Thoracic aorta (tissue), 2 donors: ENCODE measurements at regions not wholly inside any gene's neighbourhood (a gene's known extent, or its start where the extent isn't known, plus 50 kb on each side); places are given as distances from the start of the nearest gene placed in this dataset.

Source experiments
- ATAC-seq: fragments of 150-250 bp; one replicate; pipeline ENCODE4 v1.8.0; 2017; ENCODE audit warnings: low read depth; ENCODE audit not compliant: insufficient number of reproducible peaks, low FRiP score
- DNase-seq: peaks from one replicate; pipeline ENCODE4 v3.0.0-alpha.2; 2020; ENCODE audit warnings: low spot score
- H3K27ac ChIP-seq, 2 donors: fragments of 200-600 bp; sonication (generic); 1 replicate in 1 of 2; 2 replicates in 1 of 2; pipeline ENCODE4 v1.5.1; 2016; ENCODE audit warnings: mild to moderate bottlenecking in 2 of 2, moderate library complexity in 2 of 2
- H3K27me3 ChIP-seq: fragments of 200-600 bp; sonication (generic); replicated peaks from 2 replicates; pipeline ENCODE4 v1.6.0; 2016; ENCODE audit warnings: mild to moderate bottlenecking; ENCODE audit not compliant: insufficient read depth
- H3K36me3 ChIP-seq: fragments of 200-600 bp; sonication (generic); one replicate; pipeline ENCODE4 v1.5.1; 2016
- H3K4me1 ChIP-seq, 2 donors: fragments of 200-600 bp; sonication (generic); 1 replicate in 1 of 2; 2 replicates in 1 of 2; pipeline versions ENCODE4 v1.5.1 to v1.6.0; 2016; ENCODE audit warnings: low read depth in 2 of 2, mild to moderate bottlenecking in 1 of 2; ENCODE audit not compliant: control insufficient read depth in 1 of 2
- H3K4me3 ChIP-seq: fragments of 200-600 bp; sonication (generic); 2 replicates; pipeline ENCODE4 v1.5.1; 2016; ENCODE audit warnings: mild to moderate bottlenecking
- H3K9me3 ChIP-seq: fragments of 200-600 bp; sonication (generic); 2 replicates; pipeline ENCODE4 v1.5.1; 2016
- TF ChIP-seq, protein P1 (sequence below): fragments of 200-600 bp; sonication (generic); IDR thresholded peaks from one replicate; pipeline ENCODE4 v1.5.1; 2019; ENCODE audit warnings: antibody characterized with exemption

DNA sequence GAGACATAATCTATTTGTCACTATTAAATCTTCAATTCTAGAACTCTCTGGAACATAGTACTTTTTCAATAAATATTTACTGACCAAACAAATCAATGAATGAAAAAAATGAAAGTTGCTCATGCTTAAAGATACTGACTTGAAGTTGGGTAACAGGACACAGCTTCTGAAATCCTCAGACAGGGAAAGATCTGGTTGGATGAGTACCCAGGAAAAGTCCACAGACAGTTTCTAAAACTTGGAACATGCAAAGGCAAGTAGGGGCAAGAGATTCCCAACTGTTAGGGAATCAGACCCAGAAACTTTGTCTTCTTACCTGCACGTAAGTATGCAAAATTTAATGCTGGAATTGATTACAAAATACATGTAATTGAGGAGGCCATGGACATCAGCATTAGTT is 366.2 kb downstream of the ACTL7B start:
- no peak for DNase-seq
- H3K4me1 ChIP-seq = no peaks in the 10 kb centered on the region
- no peak overlapping the region for H3K4me3 ChIP-seq
- H3K9me3 ChIP-seq = no peaks in the 10 kb centered on the region
- H3K36me3 ChIP-seq = no peaks in the 10 kb centered on the region
- no peak for ATAC-seq
- no peak overlapping the region for H3K27ac ChIP-seq
- TF ChIP-seq, protein P1, sequence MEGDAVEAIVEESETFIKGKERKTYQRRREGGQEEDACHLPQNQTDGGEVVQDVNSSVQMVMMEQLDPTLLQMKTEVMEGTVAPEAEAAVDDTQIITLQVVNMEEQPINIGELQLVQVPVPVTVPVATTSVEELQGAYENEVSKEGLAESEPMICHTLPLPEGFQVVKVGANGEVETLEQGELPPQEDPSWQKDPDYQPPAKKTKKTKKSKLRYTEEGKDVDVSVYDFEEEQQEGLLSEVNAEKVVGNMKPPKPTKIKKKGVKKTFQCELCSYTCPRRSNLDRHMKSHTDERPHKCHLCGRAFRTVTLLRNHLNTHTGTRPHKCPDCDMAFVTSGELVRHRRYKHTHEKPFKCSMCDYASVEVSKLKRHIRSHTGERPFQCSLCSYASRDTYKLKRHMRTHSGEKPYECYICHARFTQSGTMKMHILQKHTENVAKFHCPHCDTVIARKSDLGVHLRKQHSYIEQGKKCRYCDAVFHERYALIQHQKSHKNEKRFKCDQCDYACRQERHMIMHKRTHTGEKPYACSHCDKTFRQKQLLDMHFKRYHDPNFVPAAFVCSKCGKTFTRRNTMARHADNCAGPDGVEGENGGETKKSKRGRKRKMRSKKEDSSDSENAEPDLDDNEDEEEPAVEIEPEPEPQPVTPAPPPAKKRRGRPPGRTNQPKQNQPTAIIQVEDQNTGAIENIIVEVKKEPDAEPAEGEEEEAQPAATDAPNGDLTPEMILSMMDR = no peak
- no peaks in the 10 kb centered on the region for H3K27me3 ChIP-seq

DNA sequence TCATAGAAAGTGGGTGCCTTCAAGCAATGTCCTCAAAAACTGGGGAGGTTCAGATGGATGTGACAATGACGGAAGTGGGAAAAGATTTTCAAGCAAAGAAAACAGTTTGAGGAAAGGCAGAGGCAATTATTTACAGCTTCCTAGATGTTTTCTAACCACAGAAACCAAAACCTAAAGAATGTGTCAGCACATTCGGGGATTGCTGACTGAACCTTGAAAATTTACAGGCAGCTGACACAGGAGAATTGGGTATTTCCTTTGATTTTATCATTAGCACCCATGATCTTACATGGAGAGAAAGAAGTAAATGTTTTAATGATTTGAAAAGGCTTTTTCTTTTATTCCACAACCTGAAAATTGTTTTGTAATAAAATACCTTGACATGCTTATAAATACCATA is 369.0 kb downstream of the ACTL7B start:
- Histone ChIP-seq H3K9me3 (no peaks in the 10 kb centered on the region), H3K4me3 (no peak overlapping the region), H3K4me1 (no peaks in the 10 kb centered on the region), H3K36me3 (no peaks in the 10 kb centered on the region), H3K27ac (no peak overlapping the region), H3K27me3 (no peaks in the 10 kb centered on the region)
- no peak for ATAC-seq
- TF ChIP-seq, protein P1 = no peak
- no peak for DNase-seq

DNA sequence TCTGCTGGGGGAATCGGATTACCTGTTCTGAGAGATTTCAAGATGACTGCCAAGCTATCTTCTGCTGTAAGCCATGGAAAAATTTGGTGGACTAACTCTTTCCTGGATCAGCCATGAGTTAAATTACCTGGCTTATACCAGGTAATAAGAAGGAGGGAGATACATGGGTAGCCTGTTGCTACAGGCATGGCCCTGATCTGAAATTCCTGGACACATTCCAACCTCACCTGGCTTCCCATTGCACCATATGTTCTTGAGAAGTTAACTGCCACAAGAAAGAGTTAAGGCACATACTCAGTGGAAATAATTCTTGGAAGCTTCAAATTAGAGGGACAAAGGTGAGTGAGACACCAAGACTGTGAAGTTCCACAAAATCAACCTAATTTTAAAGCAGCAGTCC is 371.3 kb downstream of the ACTL7B start:
- Histone ChIP-seq H3K27me3 (no peaks in the 10 kb centered on the region), H3K9me3 (no peaks in the 10 kb centered on the region), H3K36me3 (no peaks in the 10 kb centered on the region), H3K27ac (no peak overlapping the region), H3K4me1 (no peaks in the 10 kb centered on the region), H3K4me3 (no peak overlapping the region)
- TF ChIP-seq, protein P1 = no peak
- ATAC-seq = no peak
- DNase-seq = no peak

DNA sequence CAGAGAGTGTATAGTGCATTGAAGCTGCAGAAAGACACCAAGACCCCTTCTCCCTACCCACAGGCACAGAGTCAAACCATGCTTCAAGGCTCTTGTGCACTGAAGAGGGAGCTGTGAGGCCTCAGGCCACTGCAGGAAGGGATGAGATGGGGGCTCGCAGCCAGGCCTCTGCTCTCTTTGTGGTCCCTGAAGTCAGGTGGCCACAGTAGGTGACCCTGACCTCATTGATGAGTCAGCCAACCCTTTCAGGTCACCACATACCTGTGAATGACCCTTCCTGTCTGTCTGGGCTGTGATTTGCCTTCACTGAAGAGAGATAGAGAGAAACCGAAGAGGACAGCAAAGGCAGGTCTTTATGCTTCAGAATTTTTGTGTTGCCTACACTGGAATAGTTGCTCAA is 372.1 kb downstream of the ACTL7B start:
- DNase-seq = no peak
- ATAC-seq = no peak
- TF ChIP-seq, protein P1 = no peak
- no peak overlapping the region for H3K4me3 ChIP-seq
- H3K27me3 ChIP-seq = no peaks in the 10 kb centered on the region
- no peaks in the 10 kb centered on the region for H3K36me3 ChIP-seq
- H3K27ac ChIP-seq = no peak overlapping the region
- H3K9me3 ChIP-seq = no peaks in the 10 kb centered on the region
- peaks cover 0 to 7% of the 10 kb centered on the region in 2 donors for H3K4me1 ChIP-seq

DNA sequence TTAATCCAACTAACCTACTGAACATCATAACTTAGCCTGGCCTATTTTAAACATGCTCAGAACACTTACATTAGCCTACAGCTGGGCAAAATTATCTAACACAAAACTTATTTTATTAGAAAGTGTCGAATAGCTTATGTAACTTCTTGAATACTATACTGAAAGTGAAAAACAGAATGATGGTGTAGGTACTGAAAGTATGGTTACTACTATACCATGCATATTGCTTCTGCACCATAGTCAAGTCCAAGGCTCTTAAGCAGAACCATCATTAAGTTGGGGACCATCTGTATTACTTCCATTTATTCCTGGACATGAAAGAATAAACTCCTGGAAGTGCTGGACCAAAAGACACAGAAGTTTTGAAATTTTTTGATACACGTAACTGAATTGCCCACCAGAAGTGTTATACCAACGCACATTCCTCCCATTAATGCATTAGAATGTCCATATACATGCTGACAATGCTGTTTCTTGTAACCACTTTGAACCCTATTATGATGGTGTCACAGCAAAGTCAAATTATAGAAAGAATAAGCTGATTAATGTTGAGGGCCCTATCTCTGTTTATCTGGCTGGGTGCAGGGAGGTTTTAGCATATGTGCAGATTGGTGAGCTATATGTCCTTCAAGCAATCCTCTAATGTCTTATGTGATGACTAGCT is 375.7 kb downstream of the ACTL7B start:
- DNase-seq (no peak), ATAC-seq (no peak)
- H3K27ac ChIP-seq = no peak overlapping the region
- no peaks in the 10 kb centered on the region for H3K27me3 ChIP-seq
- H3K36me3 ChIP-seq = no peaks in the 10 kb centered on the region
- peaks cover 18 to 32% of the 10 kb centered on the region in 2 donors for H3K4me1 ChIP-seq
- no peak overlapping the region for H3K4me3 ChIP-seq
- no peaks in the 10 kb centered on the region for H3K9me3 ChIP-seq
- TF ChIP-seq, protein P1 = no peak
